NCI-H1417 (cell line): ENCODE measurements at regions not wholly inside any gene's neighbourhood (a gene's known extent, or its start where the extent isn't known, plus 50 kb on each side); places are given as distances from the start of the nearest gene placed in this dataset.
"Not testable (repeated sequence)": the region's sequence is repeated elsewhere in the genome, so short reads cannot be mapped to it uniquely, and the experiment has no call there.

ENCODE experiments used
- DNase-seq, 3 experiments: peaks; one replicate each; lab custom pipeline; 2025; lab: John Stamatoyannopoulos, UW

DNA sequence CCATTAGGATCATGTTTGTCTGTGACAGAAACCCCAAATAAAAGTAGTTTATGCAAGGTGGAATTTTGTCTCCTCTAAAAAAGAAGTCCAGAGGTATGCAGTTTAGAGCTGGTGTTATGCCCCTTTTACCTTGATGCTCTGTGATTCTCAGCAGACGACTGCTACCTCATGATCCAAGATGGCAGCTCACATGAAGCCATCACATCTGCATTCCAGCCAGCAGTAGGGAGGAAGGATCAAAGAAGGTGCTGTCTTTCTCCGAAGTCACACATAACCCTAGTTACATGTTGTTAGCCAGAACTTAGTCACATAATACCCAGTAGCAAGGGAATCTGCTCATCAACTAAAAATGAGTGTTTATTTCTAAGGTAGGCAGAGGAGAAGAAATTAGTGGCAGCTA, 135.7 kb upstream of the HS3ST2 start:
- no peak for DNase-seq

DNA sequence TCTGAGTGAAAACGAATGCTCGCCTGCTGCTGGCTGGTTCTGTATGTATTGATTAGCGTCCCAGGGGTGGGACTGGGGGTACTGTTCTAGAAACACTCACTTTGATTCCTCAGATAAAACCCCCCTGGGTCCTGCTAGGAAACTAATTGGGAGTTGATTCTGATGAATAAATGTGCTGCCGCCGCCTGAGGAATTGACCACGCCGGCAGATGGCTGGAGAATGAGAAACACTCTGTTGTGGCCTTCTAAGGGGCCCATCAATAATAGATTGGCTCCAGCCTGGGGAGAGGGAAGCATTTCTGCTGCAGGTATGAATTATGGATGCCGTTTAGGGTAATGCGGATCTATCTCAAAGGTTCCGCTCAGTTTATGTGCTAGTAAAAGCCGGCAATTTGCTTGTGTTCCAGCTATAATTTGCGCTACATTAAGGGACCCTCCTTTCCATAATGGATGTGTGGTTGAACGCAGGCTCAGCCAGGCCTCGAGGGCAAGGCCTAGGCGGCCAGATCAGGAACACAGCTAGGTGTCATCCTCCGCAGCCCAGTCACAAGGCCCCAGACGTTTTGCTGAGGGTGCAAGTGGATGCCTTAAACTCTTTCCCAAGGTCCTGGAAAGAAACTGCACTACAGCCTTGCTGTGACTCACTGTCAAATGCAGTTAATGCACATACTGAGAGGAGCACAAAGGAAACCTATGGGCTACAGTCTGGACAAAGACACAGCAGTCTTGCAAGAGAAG, 132.2 kb upstream of the HS3ST2 start:
- no peak for DNase-seq

DNA sequence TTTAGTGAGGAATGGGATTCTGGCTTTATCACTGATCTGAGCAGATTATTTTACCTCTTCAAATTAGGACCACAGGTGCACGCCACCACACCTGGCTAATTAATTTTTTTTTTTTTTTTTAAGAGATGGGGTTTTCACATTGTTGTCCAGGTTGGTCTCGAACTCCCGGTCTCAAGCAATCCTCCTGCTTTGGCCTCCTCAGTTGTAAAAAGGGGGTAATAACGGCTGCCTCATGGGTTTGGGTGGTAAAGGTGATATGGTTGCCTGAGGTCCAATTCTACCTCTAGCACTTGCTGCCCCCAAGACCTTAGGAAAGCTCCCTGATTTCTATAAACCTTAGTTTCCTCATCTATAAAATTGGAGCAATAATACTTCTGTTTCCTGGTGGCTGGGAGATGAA, 130.7 kb upstream of the HS3ST2 start:
- no peak for DNase-seq

DNA sequence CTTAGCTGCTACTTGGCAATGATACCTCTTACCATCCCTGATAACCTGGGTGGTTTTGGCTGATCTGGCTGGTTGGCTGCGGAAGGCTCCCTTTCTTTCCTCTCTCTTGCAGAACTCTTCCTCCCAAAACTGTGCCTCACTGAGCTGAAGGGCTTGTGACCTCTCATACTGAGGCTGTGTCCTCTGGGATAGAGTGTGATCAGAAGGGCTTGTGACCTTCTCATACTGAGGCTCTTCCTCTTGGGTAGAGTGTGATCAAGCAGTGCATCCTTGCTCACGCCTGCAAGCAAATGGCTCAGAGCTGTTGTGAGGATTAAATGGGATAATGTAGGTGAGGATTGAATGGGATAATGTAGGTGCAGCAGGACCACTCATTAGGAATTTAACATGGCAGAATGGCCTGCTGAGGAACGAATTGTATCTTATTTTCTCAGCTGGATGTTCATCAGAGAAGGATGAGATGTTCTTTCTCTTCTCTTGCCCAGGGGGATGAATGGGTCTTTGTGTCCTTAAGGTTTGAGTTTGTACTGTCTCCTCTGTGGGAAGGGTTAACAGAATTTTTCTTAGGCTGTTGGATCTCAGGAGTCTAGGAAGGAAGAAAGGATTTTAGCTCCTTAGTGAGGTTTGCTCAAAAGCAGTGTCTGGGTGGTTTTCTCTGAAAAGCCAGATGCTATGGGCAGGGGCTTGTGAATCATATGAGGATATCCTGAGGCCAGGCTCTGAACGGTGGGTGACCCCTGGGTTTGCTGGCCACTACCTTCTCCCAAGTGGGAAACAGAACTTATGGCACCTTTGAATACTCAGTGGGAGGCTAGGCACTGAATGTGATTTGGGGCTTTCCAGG, 130.0 kb upstream of the HS3ST2 start:
- DNase-seq = no peak

DNA sequence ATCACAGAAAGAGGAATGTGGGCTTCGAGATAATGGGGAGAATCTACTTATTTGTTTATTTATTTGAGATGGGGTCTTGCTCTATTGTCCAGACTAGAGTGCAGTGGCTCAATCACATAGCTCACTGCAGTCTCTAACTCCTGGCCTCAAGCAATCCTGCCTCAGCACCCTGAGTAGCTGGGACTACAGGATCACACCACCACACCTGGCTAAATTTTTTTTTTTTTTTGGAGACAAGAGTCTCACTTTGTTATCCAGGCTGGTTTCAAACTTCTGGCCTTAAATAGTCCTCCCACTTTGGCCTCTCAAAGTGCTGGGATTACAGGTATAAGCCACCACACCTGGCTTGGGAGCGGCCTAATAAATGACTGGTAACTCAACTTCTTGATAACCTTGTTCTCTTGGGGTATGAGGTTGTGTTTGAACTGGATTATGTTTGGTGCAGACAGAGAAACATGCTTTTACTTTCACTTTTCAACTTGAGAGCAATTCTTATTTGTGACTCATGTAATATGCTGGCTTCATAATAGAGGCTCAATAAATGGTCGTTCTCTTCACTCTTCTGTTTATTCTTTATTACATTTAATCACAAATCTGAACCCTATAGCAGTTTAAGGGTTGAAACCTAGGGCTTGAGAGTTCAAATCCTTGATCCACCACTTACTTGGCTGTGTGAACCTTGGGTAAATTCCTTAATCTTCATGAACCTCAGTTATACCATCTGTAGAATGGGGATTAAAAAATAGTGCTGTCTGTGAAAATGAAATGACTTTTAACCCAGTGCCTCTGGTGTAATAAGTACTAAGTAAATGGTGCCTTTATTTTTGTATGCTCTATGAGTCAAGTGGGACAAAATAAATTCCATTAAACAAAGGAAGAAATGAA, 129.1 kb upstream of the HS3ST2 start:
- no peak for DNase-seq

DNA sequence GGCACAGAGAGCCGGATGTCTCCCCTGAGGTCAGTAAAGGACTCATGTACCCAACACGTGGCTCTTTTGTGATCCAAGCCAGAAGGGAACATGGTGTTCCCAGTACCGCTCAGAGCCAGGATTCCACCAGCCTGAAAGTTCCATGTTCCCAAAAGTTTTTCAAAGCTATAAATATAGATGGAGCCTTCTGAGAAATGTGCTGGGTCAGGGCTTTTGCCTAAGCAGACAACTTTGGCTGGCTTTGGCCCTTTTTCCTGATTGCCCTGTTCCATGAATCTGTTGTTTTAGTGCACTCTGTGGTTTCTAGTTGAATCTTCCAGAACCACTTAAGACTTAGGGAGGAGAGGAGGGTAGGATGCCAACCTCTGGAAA, 128.5 kb upstream of the HS3ST2 start:
- no peak for DNase-seq

DNA sequence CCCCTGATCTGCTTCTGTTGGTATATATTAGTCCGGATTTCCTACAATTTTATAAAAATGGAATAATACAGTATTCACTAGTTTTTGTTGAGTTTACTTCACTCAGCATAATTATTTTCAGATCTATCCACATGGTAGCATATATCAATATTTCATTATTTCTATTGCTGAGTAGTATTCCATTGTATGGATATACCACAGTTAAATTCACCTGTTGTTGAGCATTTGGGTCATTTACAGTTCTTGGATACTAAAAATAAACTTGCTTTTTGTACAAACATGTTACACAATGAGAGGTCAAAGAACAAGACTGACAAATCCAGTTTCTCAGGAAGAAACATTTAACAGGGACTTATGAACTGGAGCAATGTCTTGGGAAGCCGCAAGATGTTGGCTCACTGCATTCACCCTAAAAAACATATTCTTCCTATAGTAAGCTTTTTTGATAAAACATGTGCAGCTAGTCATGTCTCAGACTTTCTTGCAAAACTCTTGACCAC, 126.9 kb upstream of the HS3ST2 start:
- DNase-seq = no peak

DNA sequence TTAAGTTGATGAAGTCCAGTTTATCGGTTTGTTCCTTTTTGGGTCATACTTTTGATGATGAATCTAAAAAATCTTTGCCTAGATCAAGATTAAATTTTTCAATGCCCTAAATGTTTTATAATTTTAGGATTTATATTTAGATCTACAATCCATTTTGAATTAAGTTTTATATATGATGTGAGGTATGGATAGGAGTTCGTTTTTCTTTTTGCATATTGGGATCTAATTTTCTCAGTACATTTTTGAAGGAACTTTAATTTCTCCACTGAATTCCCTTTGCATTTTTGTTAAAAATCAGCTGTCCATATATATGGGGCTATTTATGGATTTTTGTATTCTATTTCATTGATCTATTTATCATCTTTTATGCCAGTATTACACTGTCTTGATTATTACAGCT, 125.5 kb upstream of the HS3ST2 start:
- no peak for DNase-seq

DNA sequence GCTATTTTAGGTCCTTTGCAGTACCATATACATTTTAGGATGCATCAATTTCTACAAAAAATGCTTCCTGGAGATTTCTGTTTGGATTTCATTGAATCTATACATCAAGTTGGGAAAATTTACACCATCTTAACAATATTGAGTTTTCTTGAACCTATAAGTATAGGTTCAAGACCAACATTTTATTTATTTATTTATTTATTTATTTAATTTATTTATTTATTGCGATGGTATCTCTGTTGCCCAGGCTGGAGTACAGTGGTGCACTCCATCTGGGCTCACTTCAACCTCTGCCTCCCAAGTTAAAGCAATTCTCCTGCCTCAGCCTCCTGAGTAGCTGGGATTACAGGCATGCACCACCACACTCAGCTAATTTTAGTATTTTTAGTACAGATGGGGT, 125.0 kb upstream of the HS3ST2 start:
- no peak for DNase-seq

DNA sequence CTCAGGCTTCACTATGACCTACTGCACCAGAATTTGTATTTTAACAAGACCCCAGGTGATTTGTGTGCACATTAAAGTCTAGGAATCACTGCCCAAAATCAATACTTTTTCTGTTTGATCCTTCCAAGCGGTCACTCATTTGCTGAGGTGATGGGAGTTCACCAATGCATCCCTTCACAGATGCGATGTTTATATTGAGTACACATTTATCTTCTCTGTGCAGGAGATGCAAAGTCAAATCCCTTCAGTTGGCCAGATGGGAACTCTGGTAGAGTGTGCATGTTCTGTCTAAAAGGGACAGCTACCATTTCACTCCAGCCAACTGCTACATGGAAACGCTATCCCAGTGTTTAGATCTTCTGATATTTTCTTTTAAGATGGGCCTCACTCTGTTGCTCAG, 122.6 kb upstream of the HS3ST2 start:
- no peak for DNase-seq

DNA sequence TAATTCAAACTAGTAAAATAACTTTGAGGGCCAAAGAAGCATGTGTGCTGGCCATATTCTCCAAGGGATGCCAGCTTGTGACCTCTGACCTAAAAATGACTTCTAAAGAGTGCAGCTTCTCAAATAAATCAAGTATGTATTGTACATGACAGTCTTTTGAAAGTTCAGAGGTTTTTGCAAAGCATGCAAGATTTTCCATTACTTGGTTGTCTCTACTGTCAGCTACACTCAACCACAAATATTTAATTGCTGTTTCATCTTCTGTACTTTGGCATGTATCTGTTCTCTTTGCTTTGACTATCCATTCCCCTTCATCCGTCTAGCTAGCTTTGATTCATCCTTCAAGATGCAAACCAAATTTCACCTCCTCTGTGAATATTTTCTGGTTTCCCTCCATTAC, 121.9 kb upstream of the HS3ST2 start:
- no peak for DNase-seq

DNA sequence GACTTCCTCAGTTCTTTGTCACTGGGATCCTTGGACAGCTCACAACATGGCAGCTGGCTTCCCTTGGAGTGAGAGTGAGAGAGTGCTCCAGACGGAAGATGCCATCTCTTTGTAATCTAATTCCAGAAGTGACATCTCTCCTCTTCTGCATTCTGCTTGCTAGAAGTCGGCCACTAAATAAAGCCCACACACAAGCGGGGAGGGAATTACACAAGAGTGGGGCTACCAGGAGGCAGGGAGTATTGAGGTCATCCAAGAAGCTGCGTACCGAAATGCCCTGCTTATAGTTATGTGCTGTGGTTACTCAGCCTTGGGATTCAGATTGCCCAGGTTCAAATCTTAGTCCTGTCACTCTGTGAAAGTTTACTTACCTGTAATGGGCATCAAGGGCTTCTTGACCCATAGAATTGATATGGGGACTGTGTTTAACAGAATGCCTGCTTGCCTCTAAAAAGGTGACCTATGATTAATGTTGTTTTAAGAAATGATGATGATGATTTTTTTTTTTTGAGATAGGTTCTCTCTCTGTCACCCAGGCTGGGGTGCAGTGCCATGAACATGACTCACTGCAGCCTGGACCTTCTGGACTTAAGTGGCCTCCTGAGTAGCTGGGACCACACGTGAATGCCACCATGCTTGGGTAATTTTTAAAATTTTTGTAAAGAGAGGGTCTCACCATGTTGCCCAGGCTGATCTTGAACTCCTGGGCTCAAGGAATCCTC, 120.9 kb upstream of the HS3ST2 start:
- DNase-seq = no peak

DNA sequence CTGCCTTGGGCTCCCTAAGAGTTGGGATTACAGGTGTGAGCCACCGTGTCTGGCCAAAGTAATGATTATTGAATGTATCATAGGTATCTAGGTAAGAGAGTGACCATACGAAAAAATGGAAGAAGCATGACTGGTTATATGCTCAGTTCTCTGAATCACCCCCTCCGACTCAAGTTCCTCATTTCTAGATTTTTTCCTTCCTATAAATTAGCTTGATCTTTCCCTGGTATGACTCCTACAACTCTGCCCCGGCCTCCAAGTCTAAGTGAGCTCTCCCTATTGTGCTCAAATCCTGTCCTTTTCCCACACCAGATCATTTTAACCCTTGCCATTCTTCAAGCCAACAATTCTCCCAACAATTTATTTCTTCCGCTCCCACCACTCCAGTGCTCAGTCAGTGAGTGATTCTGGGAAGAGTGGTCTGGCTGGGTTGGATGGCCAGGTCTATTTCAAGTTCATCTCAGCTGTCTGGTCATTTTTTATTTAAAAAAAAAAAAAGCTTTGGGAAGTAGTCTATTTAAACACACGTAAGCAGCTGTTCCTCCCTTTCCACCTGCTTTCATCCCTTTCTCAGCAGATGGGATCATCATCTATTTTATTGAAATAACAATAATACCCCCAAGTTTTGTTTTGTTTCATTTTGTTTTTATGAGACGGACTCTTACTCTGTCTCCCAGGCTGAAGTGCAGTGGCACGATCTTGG, 120.2 kb upstream of the HS3ST2 start:
- no peak for DNase-seq

DNA sequence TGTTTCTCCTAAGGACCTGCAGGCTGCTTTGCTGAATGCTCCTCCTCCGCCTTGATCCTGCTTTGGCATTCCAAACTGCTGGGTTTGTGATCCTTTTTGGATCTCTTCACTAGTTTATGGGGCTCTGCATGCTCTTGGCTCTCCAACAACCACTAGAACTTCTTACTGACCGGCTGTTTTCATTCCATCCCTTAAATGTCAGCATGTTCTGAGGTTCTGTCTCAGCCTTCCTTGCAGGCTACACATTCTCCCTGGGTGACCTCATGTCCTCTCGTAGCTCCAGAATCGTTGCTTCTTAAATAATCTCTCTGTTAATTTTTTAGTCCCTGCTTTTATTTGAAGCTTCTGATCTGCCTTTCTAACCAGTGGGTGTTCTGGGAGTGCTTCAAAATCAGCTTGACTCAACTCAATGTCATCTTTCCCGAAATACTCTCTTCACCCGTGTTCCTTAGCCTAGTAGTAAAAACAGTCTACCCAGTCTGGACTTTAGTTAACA, 119.0 kb upstream of the HS3ST2 start:
- DNase-seq = no peak

DNA sequence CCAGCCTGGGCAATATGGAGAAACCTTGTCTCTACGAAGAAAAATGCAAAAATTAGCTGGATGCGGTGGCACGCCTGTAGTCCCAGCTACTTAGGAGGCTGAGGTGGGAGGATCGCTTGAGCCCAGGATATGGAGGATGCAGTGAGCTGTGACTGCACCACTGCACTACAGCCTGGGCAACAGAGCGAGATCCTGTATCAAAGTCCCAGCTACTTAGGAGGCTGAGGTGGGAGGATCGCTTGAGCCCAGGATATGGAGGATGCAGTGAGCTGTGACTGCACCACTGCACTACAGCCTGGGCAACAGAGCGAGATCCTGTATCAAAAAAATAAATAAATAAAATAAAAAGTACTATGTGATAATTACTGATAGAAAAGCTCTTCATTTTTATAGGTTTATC, 118.2 kb upstream of the HS3ST2 start:
- DNase-seq = not testable (repeated sequence)

DNA sequence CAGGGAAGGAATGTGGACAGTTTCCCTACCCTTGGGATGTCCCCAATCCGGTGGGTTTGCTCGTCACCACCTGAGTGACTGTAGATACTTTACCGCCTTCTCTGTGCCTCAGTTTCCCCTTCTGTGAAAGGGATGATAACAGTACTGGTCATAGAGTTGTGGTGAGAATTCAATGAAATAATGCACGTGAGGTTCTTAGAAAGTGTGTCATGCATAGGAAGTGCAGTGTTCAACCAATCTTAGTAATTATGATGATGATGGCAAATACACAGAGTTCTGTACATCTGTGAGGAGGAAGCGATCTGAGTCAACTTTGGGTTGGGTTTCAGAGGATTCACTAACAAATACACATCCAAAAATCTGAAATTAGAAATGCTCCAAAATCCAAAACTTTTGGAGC, 114.6 kb upstream of the HS3ST2 start:
- no peak for DNase-seq

DNA sequence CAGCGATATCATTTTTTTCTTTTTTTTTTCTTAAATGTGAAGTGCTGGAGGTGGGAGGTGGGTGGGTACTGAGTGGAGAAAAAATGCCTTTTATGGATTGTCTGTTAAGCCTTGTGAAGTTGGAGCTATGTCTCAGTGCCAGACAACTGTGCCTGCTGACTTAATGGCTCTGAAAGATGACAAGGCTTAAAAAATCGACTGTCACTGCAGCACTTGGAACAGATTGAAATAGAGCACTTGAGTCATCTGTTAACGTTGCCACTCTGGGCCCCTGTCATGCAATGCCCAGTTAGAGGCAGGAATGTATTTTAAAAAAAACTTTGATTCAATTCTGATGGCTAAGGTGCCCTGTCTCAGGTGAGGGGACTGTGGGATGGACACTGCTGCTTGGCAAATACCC, 108.2 kb upstream of the HS3ST2 start:
- DNase-seq = no peak

DNA sequence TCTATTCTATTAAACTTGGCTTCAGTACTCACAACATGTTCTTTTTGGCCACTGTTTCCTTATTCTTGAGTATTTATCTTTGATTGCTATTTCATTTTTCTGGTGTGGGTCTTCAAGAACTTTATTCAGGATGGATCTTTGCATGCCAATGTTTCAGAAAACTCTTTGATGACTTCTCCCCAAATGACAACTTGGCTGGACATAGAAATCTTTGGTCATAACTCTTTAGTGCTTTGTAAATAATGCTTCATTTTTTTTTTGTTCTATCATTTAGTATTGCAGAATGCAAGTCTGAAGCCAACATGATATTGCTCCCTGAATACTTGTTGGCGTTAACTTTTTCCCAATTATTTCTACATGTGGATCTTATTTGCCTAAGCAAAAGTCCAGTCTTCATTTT, 103.6 kb upstream of the HS3ST2 start:
- no peak for DNase-seq

DNA sequence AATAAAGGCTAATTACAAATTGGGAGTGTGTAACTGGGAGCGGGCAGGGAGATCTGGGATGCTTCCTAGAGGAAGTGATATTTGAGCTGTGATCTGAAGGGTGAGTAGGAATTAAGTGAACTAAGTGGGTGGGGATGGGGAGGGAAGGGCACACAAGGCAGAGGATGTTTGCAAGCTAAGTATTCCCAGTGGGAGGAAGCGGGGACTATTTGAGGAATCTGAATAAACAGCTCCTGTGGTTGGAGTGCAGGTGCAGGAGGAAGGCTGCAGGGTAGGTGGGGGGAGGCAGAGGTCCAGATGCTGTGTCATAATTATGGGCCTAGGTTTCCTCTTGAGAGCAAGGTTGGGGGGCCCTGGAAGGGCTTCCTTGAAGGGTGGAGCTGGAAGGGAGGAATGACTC, 102.1 kb upstream of the HS3ST2 start:
- DNase-seq = no peak

DNA sequence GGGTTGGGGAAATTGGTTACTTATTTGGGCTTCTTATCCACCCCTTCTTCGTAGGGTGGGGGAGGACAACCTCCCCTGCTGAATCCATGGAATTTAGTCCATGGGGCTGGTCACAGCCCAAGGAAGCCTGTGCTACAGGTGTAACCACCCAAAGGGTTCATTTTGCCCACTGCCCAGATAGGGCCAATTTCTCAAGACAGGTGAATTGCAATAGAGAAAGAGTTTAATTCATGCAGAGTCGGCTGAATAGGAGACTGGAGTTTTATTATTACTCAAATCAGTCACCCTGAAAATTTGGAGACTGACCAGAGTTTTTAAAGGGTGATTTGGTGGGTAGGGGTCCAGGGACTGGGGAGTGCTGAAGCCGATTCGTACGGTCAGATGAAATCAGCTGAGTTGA, 101.5 kb upstream of the HS3ST2 start:
- DNase-seq = no peak

DNA sequence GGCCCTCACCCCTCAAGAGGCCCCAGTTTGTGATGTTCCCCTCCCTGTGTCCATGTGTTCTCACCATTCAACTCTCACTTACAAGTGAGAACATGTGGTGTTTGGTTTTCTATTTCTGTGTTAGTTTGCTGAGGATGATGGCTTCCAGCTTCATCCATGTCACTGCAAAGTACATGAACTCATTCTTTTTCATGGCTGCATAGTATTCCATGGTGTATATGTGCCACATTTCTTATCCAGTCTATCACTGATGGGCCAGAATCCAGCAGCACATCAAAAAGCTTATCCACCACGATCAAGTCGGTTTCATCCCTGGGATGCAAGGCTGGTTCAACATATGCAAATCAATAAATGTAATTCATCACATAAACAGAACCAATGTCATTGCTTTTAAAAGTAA, 95.4 kb upstream of the HS3ST2 start:
- not testable (repeated sequence) for DNase-seq
